SK-N-MC (cell line): ENCODE measurements at regions not wholly inside any gene's neighbourhood (a gene's known extent, or its start where the extent isn't known, plus 50 kb on each side); places are given as distances from the start of the nearest gene placed in this dataset.

Experiments used
- EZH2 ChIP-seq: fragments of 200-600 bp; sonication (generic); IDR thresholded peaks from one replicate; pipeline ENCODE4 v1.6.1; 2017; ENCODE audit warnings: antibody characterized with exemption
- POLR2AphosphoS5 ChIP-seq: IDR thresholded peaks from 2 replicates; pipeline ENCODE4 v1.6.1; 2012; ENCODE audit warnings: mild to moderate bottlenecking, low read depth, low read length, borderline replicate concordance

DNA sequence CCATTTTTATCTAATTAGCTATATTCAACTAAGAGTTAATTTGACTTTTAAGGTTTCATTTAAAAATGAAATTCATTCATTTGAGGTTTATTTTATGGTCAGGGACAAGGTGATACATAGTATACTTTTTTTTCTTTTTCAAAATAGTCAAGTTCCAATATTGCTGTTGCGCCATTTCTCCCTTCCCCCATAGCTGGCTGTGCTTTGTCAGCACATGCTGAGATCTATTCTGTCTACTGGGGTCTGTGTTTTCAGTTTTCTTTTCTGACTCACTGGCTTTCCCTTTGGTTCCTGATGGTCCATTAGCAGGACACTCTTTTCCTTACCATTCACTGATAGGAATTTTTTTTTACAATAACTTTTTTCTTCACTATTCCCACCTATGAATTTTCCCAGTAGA, 336.4 kb upstream of the TMEM229A start:
- TF ChIP-seq EZH2: no peak
- TF ChIP-seq POLR2AphosphoS5: peak; percentile 46; the same call in 1 of the 2 replicates
